Activated T-helper 2 cell treated with anti-CD3 and anti-CD28 coated beads, Interferon-gamma antibody, Interleukin-2, Interleukin-4, amounts not matched to agents 10 μg/mL and 5 μg/mL and 100 μg/mL, durations not matched to agents 14 hours and 24 hours and 36 hours (primary cell): ENCODE measurements at regions not wholly inside any gene's neighbourhood (a gene's known extent, or its start where the extent isn't known, plus 50 kb on each side); places are given as distances from the start of the nearest gene placed in this dataset.

Experiments
- DNase-seq: peaks from one replicate; pipeline ENCODE4 v3.0.0; 2021; ENCODE audit warnings: low spot score
- H3K27ac Mint-ChIP-seq: one replicate; pipeline ENCODE4 v1.8.0; 2021; ENCODE audit warnings: mixed read lengths
- H3K27me3 Mint-ChIP-seq: one replicate; pipeline ENCODE4 v1.8.0; 2021; ENCODE audit warnings: low read depth, mixed read lengths
- H3K36me3 Mint-ChIP-seq: one replicate; pipeline ENCODE4 v1.8.0; 2021; ENCODE audit warnings: low read depth, mixed read lengths
- H3K4me1 Mint-ChIP-seq: one replicate; pipeline ENCODE4 v1.8.0; 2021; ENCODE audit warnings: low read depth, mixed read lengths
- H3K4me3 Mint-ChIP-seq: one replicate; pipeline ENCODE4 v1.8.0; 2021; ENCODE audit warnings: low read depth, mild to moderate bottlenecking, moderate library complexity, mixed read lengths
- H3K9me3 Mint-ChIP-seq: one replicate; pipeline ENCODE4 v1.8.0; 2021; ENCODE audit warnings: mixed read lengths
- intact Hi-C: fragments of 100-400 bp; cut with micrococcal nuclease; formaldehyde crosslinking; loops from one replicate; pipeline ENCODE4 v1.15.1; 2023

GRCh38 chr1:58156124-58156468, 390.4 kb downstream of the OMA1 start:
- Mint-ChIP-seq H3K27me3 (no peaks in the 10 kb centered on the region), H3K27ac (no peak overlapping the region), H3K4me1 (no peaks in the 10 kb centered on the region), H3K4me3 (no peak overlapping the region), H3K36me3 (no peaks in the 10 kb centered on the region), H3K9me3 (no peaks in the 10 kb centered on the region)
- DNase-seq = no peak
- intact Hi-C loops = no loop called here

GRCh38 chr1:58155418-58156123, 391.0 kb downstream of the OMA1 start:
- Mint-ChIP-seq H3K27me3 (no peaks in the 10 kb centered on the region), H3K4me1 (no peaks in the 10 kb centered on the region), H3K4me3 (no peak overlapping the region), H3K27ac (no peak overlapping the region), H3K36me3 (no peaks in the 10 kb centered on the region), H3K9me3 (no peaks in the 10 kb centered on the region)
- intact Hi-C loops = no loop called here
- DNase-seq = no peak

GRCh38 chr1:58154256-58154655, 392.3 kb downstream of the OMA1 start:
- H3K27me3 Mint-ChIP-seq = no peaks in the 10 kb centered on the region
- intact Hi-C loops = no loop called here
- no peak overlapping the region for H3K27ac Mint-ChIP-seq
- DNase-seq = no peak
- no peaks in the 10 kb centered on the region for H3K4me1 Mint-ChIP-seq
- H3K36me3 Mint-ChIP-seq = no peaks in the 10 kb centered on the region
- no peaks in the 10 kb centered on the region for H3K9me3 Mint-ChIP-seq
- H3K4me3 Mint-ChIP-seq = no peak overlapping the region

GRCh38 chr1:58152697-58153096, 393.8 kb downstream of the OMA1 start:
- H3K27ac Mint-ChIP-seq = no peak overlapping the region
- intact Hi-C loops = no loop called here
- no peaks in the 10 kb centered on the region for H3K36me3 Mint-ChIP-seq
- H3K4me1 Mint-ChIP-seq = no peaks in the 10 kb centered on the region
- H3K27me3 Mint-ChIP-seq = no peaks in the 10 kb centered on the region
- no peaks in the 10 kb centered on the region for H3K9me3 Mint-ChIP-seq
- no peak for DNase-seq
- H3K4me3 Mint-ChIP-seq = no peak overlapping the region

GRCh38 chr1:58149271-58149812, 397.2 kb downstream of the OMA1 start:
- Mint-ChIP-seq H3K4me1 (no peaks in the 10 kb centered on the region), H3K36me3 (no peaks in the 10 kb centered on the region), H3K27ac (no peak overlapping the region), H3K4me3 (no peak overlapping the region), H3K9me3 (no peaks in the 10 kb centered on the region), H3K27me3 (no peaks in the 10 kb centered on the region)
- no peak for DNase-seq
- intact Hi-C loops = no loop called here

GRCh38 chr1:58144698-58145270, 401.7 kb downstream of the OMA1 start:
- Mint-ChIP-seq H3K4me3 (no peak overlapping the region), H3K36me3 (no peaks in the 10 kb centered on the region), H3K9me3 (no peaks in the 10 kb centered on the region), H3K4me1 (no peaks in the 10 kb centered on the region), H3K27ac (no peak overlapping the region), H3K27me3 (no peaks in the 10 kb centered on the region)
- no peak for DNase-seq
- intact Hi-C loops = no loop called here

- DNase-seq = no peak
- Mint-ChIP-seq H3K27me3 (no peaks in the 10 kb centered on the region), H3K4me1 (no peaks in the 10 kb centered on the region), H3K4me3 (no peak overlapping the region), H3K9me3 (peaks cover 2% of the 10 kb centered on the region), H3K36me3 (no peaks in the 10 kb centered on the region), H3K27ac (no peak overlapping the region)
- intact Hi-C loops = no loop called here
Observed at GRCh38 chr1:58143972-58144697, 402.4 kb downstream of the OMA1 start.

GRCh38 chr1:58136387-58136786, 410.1 kb downstream of the OMA1 start:
- Mint-ChIP-seq H3K9me3 (peaks cover 27% of the 10 kb centered on the region), H3K4me3 (no peak overlapping the region), H3K27me3 (no peaks in the 10 kb centered on the region), H3K27ac (no peak overlapping the region), H3K4me1 (no peaks in the 10 kb centered on the region), H3K36me3 (no peaks in the 10 kb centered on the region)
- intact Hi-C loops = no loop called here
- no peak for DNase-seq

- H3K9me3 Mint-ChIP-seq = peaks cover 27% of the 10 kb centered on the region
- intact Hi-C loops = no loop called here
Observed at GRCh38 chr1:58135821-58136321, 410.7 kb downstream of the OMA1 start.

GRCh38 chr1:58133562-58133961, 413.0 kb downstream of the OMA1 start:
- no peaks in the 10 kb centered on the region for H3K36me3 Mint-ChIP-seq
- H3K4me3 Mint-ChIP-seq = no peak overlapping the region
- H3K4me1 Mint-ChIP-seq = no peaks in the 10 kb centered on the region
- no peak for DNase-seq
- intact Hi-C loops = no loop called here
- H3K27ac Mint-ChIP-seq = no peak overlapping the region
- H3K9me3 Mint-ChIP-seq = peaks cover 22% of the 10 kb centered on the region
- no peaks in the 10 kb centered on the region for H3K27me3 Mint-ChIP-seq

More at GRCh38 chr1:58135821-58136321, 410.7 kb downstream of the OMA1 start:
- Mint-ChIP-seq H3K36me3 (no peaks in the 10 kb centered on the region), H3K4me1 (no peaks in the 10 kb centered on the region), H3K27me3 (no peaks in the 10 kb centered on the region), H3K27ac (no peak overlapping the region), H3K4me3 (no peak overlapping the region)
- DNase-seq = no peak

- intact Hi-C loops = no loop called here
- Mint-ChIP-seq H3K4me1 (peaks cover 4% of the 10 kb centered on the region), H3K36me3 (no peaks in the 10 kb centered on the region), H3K4me3 (no peak overlapping the region), H3K9me3 (no peaks in the 10 kb centered on the region), H3K27ac (no peak overlapping the region), H3K27me3 (no peaks in the 10 kb centered on the region)
- DNase-seq = no peak
Observed at GRCh38 chr1:58123051-58123450, 423.5 kb downstream of the OMA1 start.

GRCh38 chr1:58119971-58120370, 426.6 kb downstream of the OMA1 start:
- no peaks in the 10 kb centered on the region for H3K9me3 Mint-ChIP-seq
- peaks cover 4% of the 10 kb centered on the region for H3K4me1 Mint-ChIP-seq
- no peak overlapping the region for H3K4me3 Mint-ChIP-seq
- no peaks in the 10 kb centered on the region for H3K27me3 Mint-ChIP-seq
- intact Hi-C loops = no loop called here
- no peak overlapping the region for H3K27ac Mint-ChIP-seq
- no peak for DNase-seq
- H3K36me3 Mint-ChIP-seq = no peaks in the 10 kb centered on the region

GRCh38 chr1:58116284-58116683, 430.2 kb downstream of the OMA1 start:
- H3K27me3 Mint-ChIP-seq = no peaks in the 10 kb centered on the region

More at GRCh38 chr1:58116284-58116683, 430.2 kb downstream of the OMA1 start:
- intact Hi-C loops = no loop called here
- no peaks in the 10 kb centered on the region for H3K9me3 Mint-ChIP-seq
- peaks cover 4% of the 10 kb centered on the region for H3K4me1 Mint-ChIP-seq
- H3K27ac Mint-ChIP-seq = no peak overlapping the region
- no peak overlapping the region for H3K4me3 Mint-ChIP-seq
- no peaks in the 10 kb centered on the region for H3K36me3 Mint-ChIP-seq
- no peak for DNase-seq
